ENCODE measurements at regions not wholly inside any gene's neighbourhood (a gene's known extent, or its start where the extent isn't known, plus 50 kb on each side); places are given as distances from the start of the nearest gene placed in this dataset.
A peak's percentile ranks its signal among the peaks of the same experiment; 100 is the strongest.

DNA sequence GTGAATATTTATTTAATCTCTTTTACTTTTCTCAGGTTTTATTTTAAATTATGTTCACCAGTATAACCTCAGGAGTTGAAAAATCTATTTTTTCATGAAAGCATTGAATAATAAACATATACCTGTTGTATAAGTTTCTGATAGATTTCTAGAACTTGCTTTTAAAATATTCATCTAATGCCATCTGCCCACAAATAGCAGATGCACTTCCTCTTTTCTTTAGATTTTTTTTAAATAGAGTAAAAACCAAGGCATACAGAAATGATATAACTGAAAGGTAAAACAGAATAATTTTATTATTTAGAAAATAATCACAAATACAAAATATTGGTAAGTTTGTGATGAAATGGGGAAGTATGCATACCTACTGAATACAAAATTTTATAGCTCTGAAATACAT is 130.7 kb upstream of the PRMT6 start:
- intact Hi-C loops (cut with micrococcal nuclease; ENCODE audit: unreplicated experiment), result loop anchor here (2.0 to 10.0 kb wide), 5 partner anchors 65 to 823 kb away; no protein-coding TSS in a partner anchor
- Histone ChIP-seq H3K4me1 (ENCODE audit: insufficient read depth, low read length, poor library complexity, severe bottlenecking) (peaks cover 74% of the 10 kb centered on the region), H3K27me3 (replicated peaks; ENCODE audit: insufficient read depth, low read depth, low read length, poor library complexity) (no peaks in the 10 kb centered on the region), H3K4me3 (ENCODE audit: low read depth, low read length, poor library complexity, severe bottlenecking) (no peak overlapping the region), H3K36me3 (ENCODE audit: insufficient read depth, low read length, poor library complexity, severe bottlenecking) (no peaks in the 10 kb centered on the region), H3K27ac (ENCODE audit: low read depth, low read length, poor library complexity, severe bottlenecking) (peak overlapping the region; percentile 98), H3K9me3 (ENCODE audit: low read depth, low read length, poor library complexity, severe bottlenecking) (no peaks in the 10 kb centered on the region)
- no TSS peak for BruUV-seq (replicated peaks)
- DNase-seq (ENCODE audit: low spot score), result no peak
- TF ChIP-seq, protein P1, sequence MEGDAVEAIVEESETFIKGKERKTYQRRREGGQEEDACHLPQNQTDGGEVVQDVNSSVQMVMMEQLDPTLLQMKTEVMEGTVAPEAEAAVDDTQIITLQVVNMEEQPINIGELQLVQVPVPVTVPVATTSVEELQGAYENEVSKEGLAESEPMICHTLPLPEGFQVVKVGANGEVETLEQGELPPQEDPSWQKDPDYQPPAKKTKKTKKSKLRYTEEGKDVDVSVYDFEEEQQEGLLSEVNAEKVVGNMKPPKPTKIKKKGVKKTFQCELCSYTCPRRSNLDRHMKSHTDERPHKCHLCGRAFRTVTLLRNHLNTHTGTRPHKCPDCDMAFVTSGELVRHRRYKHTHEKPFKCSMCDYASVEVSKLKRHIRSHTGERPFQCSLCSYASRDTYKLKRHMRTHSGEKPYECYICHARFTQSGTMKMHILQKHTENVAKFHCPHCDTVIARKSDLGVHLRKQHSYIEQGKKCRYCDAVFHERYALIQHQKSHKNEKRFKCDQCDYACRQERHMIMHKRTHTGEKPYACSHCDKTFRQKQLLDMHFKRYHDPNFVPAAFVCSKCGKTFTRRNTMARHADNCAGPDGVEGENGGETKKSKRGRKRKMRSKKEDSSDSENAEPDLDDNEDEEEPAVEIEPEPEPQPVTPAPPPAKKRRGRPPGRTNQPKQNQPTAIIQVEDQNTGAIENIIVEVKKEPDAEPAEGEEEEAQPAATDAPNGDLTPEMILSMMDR (conservative IDR thresholded peaks at IDR 0.05; ENCODE audit: low read depth, low read length), result no peak
- TF ChIP-seq EZH2 (IDR thresholded peaks at IDR 0.05; ENCODE audit: borderline replicate concordance, low read depth, low read length, poor library complexity, severe bottlenecking), result no peak
- ChIA-PET POLR2A (ENCODE audit: low non-redundant PET) (no interaction called here), CTCF (no interaction called here)

DNA sequence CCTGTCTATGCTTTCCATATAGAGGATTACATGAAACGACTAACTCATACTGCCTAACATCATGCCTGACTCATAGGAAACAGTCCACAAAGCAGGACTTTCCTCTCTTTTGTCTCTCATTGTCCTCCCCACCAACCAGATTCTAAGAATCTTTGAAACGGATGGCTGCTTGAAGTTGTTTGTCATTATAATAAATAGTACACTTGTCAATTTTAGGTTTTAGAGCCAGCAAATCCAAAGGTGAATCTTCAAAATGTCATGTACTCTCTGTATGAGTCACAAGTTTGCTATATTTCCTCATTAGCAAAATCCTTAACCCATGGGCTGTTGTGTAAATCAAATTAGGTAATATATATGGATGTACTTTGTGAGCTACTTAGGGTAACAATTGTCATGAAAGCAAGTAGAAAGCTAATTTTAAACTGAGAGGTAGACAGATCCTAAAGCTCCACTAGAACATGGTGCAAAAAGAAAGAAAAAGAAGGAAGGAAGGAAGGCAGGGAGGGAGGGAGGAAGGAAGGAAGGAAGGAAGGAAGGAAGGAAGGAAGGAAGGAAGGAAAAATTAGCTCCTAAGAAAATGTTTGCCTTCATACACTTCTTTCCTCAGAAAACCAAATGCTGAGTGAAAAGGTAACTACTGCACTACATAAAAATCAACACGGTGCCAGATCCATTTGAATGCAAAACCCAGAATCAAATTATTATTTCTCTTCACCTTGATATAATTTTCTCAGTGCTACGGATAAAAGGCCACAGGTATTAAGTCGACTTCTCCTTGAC is 129.5 kb upstream of the PRMT6 start:
- Histone ChIP-seq H3K36me3 (ENCODE audit: insufficient read depth, low read length, poor library complexity, severe bottlenecking) (no peaks in the 10 kb centered on the region), H3K9me3 (ENCODE audit: low read depth, low read length, poor library complexity, severe bottlenecking) (no peaks in the 10 kb centered on the region), H3K4me3 (ENCODE audit: low read depth, low read length, poor library complexity, severe bottlenecking) (no peak overlapping the region), H3K27ac (ENCODE audit: low read depth, low read length, poor library complexity, severe bottlenecking) (peak overlapping the region; percentile 98), H3K4me1 (ENCODE audit: insufficient read depth, low read length, poor library complexity, severe bottlenecking) (peaks cover 63% of the 10 kb centered on the region), H3K27me3 (replicated peaks; ENCODE audit: insufficient read depth, low read depth, low read length, poor library complexity) (no peaks in the 10 kb centered on the region)
- intact Hi-C loops (cut with micrococcal nuclease; ENCODE audit: unreplicated experiment), result loop anchor here (1.0 to 10.0 kb wide), 8 partner anchors 66 to 822 kb away; no protein-coding TSS in a partner anchor
- DNase-seq (ENCODE audit: low spot score), result peak; percentile 98
- no TSS peak for BruUV-seq (replicated peaks)
- CTCF ChIA-PET, result interaction anchor here (0.6 to 1.3 kb wide), 2 partner anchors 66 to 336 kb away, joined by 4 to 6 read pairs; no protein-coding TSS in a partner anchor
- TF ChIP-seq EZH2 (IDR thresholded peaks at IDR 0.05; ENCODE audit: borderline replicate concordance, low read depth, low read length, poor library complexity, severe bottlenecking), result no peak
- TF ChIP-seq, protein P1 (conservative IDR thresholded peaks at IDR 0.05; ENCODE audit: low read depth, low read length), result no peak
- POLR2A ChIA-PET (ENCODE audit: low non-redundant PET), result interaction anchor here (0.5 to 1.1 kb wide), 3 partner anchors 38 to 336 kb away, joined by 4 to 11 read pairs (median 5); no protein-coding TSS in a partner anchor

DNA sequence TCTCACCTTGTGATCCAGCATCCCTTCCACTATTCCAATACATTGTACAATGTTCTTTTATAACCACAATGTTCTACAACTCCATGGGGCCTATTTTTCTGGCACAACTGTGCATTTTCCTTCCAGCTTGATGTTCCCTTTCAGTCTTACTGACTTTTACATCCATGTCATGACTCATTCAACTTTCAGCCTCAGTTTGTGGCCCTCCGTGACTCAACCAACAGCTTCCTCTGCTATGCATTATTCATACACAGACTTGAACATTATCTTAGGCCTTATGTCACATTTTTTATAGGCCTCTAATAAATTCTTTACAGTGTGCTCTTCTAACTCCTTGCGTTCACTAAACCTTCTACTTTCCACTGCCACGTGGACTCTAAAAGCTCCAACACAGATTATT is 119.4 kb upstream of the PRMT6 start:
- TF ChIP-seq, protein P1 (conservative IDR thresholded peaks at IDR 0.05; ENCODE audit: low read depth, low read length), result no peak
- no peak for TF ChIP-seq EZH2 (IDR thresholded peaks at IDR 0.05; ENCODE audit: borderline replicate concordance, low read depth, low read length, poor library complexity, severe bottlenecking)
- intact Hi-C loops (cut with micrococcal nuclease; ENCODE audit: unreplicated experiment), result no loop called here
- no peak overlapping the region for H3K4me3 ChIP-seq (ENCODE audit: low read depth, low read length, poor library complexity, severe bottlenecking)
- POLR2A ChIA-PET (ENCODE audit: low non-redundant PET), result no interaction called here
- BruUV-seq (replicated peaks), result no TSS peak
- CTCF ChIA-PET, result no interaction called here
- peaks cover 9% of the 10 kb centered on the region for H3K9me3 ChIP-seq (ENCODE audit: low read depth, low read length, poor library complexity, severe bottlenecking)
- no peaks in the 10 kb centered on the region for H3K36me3 ChIP-seq (ENCODE audit: insufficient read depth, low read length, poor library complexity, severe bottlenecking)
- DNase-seq (ENCODE audit: low spot score), result peak; percentile 72
- H3K27me3 ChIP-seq (replicated peaks; ENCODE audit: insufficient read depth, low read depth, low read length, poor library complexity), result no peaks in the 10 kb centered on the region
- no peak overlapping the region for H3K27ac ChIP-seq (ENCODE audit: low read depth, low read length, poor library complexity, severe bottlenecking)
- H3K4me1 ChIP-seq (ENCODE audit: insufficient read depth, low read length, poor library complexity, severe bottlenecking), result no peaks in the 10 kb centered on the region

Measured in A673 (cell line).